ENCODE measurements at regions not wholly inside any gene's neighbourhood (a gene's known extent, or its start where the extent isn't known, plus 50 kb on each side); places are given as distances from the start of the nearest gene placed in this dataset.

DNA sequence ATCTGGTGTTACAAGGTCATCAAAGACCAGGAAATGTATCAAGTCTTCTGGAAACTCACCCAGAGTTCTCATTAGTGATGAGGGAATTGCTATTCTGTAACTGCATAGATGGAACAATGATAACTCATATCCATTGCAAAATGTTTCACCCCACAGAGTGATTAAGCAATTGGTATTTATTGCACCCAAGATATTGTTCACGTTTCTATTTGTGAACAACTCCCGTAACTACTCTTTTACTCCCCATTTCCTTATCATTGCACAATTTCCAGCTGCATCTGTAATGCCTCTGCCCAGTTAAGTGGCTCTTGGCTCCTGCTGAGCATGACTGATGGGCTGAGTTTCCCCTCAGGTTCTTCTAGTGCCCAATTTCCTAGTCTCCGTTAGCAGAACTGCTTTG is 108.7 kb upstream of the PRICKLE1 start:
- TF ChIP-seq, protein P1, sequence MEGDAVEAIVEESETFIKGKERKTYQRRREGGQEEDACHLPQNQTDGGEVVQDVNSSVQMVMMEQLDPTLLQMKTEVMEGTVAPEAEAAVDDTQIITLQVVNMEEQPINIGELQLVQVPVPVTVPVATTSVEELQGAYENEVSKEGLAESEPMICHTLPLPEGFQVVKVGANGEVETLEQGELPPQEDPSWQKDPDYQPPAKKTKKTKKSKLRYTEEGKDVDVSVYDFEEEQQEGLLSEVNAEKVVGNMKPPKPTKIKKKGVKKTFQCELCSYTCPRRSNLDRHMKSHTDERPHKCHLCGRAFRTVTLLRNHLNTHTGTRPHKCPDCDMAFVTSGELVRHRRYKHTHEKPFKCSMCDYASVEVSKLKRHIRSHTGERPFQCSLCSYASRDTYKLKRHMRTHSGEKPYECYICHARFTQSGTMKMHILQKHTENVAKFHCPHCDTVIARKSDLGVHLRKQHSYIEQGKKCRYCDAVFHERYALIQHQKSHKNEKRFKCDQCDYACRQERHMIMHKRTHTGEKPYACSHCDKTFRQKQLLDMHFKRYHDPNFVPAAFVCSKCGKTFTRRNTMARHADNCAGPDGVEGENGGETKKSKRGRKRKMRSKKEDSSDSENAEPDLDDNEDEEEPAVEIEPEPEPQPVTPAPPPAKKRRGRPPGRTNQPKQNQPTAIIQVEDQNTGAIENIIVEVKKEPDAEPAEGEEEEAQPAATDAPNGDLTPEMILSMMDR (IDR thresholded peaks at IDR 0.05), result no peak
- TF ChIP-seq EZH2 (IDR thresholded peaks at IDR 0.05) (no peak), EZH2phosphoT487 (IDR thresholded peaks at IDR 0.05) (no peak)
